GM23338 (cell line): ENCODE measurements at regions not wholly inside any gene's neighbourhood (a gene's known extent, or its start where the extent isn't known, plus 50 kb on each side); places are given as distances from the start of the nearest gene placed in this dataset.

Experiments used
- ATAC-seq: fragments of 200-7000 bp; cut with Tn5 transposase; 3 replicates; pipeline ENCODE4 v1.9.1; 2020
- DNase-seq: peaks from one replicate; pipeline ENCODE4 v3.0.0-alpha.2; 2015; ENCODE audit warnings: low spot score
- H2AFZ ChIP-seq: fragments of 200-600 bp; sonication (generic); 2 replicates; pipeline ENCODE4 v1.8.0; 2016; ENCODE audit warnings: antibody characterized with exemption, mild to moderate bottlenecking, moderate library complexity
- H3F3A ChIP-seq: fragments of 200-600 bp; sonication (generic); replicated peaks from 2 replicates; pipeline ENCODE4 v1.8.0; 2017; ENCODE audit warnings: antibody characterized with exemption, mixed run types, low read depth
- H3K27ac ChIP-seq: fragments of 200-600 bp; sonication (generic); 2 replicates; pipeline ENCODE4 v1.6.1; 2016; ENCODE audit warnings: low read depth
- H3K27me3 ChIP-seq: fragments of 200-600 bp; sonication (generic); 2 replicates; pipeline ENCODE4 v1.8.0; 2016; ENCODE audit warnings: mild to moderate bottlenecking, mixed run types, moderate library complexity; ENCODE audit not compliant: insufficient read depth
- H3K36me3 ChIP-seq: fragments of 200-600 bp; sonication (generic); 2 replicates; pipeline ENCODE4 v1.8.0; 2016; ENCODE audit warnings: mild to moderate bottlenecking; ENCODE audit not compliant: insufficient read depth
- H3K4me1 ChIP-seq: fragments of 200-600 bp; sonication (generic); 2 replicates; pipeline ENCODE4 v1.8.0; 2016; ENCODE audit warnings: mild to moderate bottlenecking, moderate library complexity; ENCODE audit not compliant: insufficient read depth
- H3K4me2 ChIP-seq: fragments of 200-600 bp; sonication (generic); 2 replicates; pipeline ENCODE4 v1.7.1; 2017; ENCODE audit warnings: mixed run types
- H3K4me3 ChIP-seq: fragments of 200-600 bp; sonication (generic); 2 replicates; pipeline ENCODE4 v1.6.1; 2016; ENCODE audit warnings: mixed run types
- H3K79me2 ChIP-seq: fragments of 200-600 bp; sonication (generic); replicated peaks from 2 replicates; pipeline ENCODE4 v1.8.0; 2017; ENCODE audit warnings: mild to moderate bottlenecking; ENCODE audit not compliant: insufficient read depth
- H3K9me2 ChIP-seq: fragments of 200-600 bp; sonication (generic); 2 replicates; pipeline ENCODE4 v1.8.0; 2017; ENCODE audit not compliant: insufficient read depth
- H4K20me1 ChIP-seq: fragments of 200-600 bp; sonication (generic); replicated peaks from 2 replicates; pipeline ENCODE4 v1.8.0; 2017; ENCODE audit warnings: mild to moderate bottlenecking; ENCODE audit not compliant: insufficient read depth
- H3K27ac Mint-ChIP-seq: 2 replicates; pipeline ENCODE4 v1.8.0; 2020; ENCODE audit warnings: inconsistent platforms, mild to moderate bottlenecking, moderate library complexity, mixed read lengths
- H3K27me3 Mint-ChIP-seq: 3 replicates; pipeline ENCODE4 v1.8.0; 2022; ENCODE audit warnings: low read depth, mild to moderate bottlenecking, moderate library complexity, mixed read lengths, inconsistent platforms; ENCODE audit not compliant: insufficient read depth, poor library complexity
- H3K36me3 Mint-ChIP-seq: 3 replicates; pipeline ENCODE4 v1.8.0; 2021; ENCODE audit warnings: low read depth, mild to moderate bottlenecking, inconsistent platforms, moderate library complexity, mixed read lengths
- H3K4me1 Mint-ChIP-seq: 3 replicates; pipeline ENCODE4 v1.8.0; 2020; ENCODE audit warnings: mild to moderate bottlenecking, inconsistent platforms, mixed read lengths
- H3K4me3 Mint-ChIP-seq: 3 replicates; pipeline ENCODE4 v1.8.0; 2021; ENCODE audit warnings: moderate library complexity, mild to moderate bottlenecking, inconsistent platforms, mixed read lengths
- H3K9me3 Mint-ChIP-seq: 3 replicates; pipeline ENCODE4 v1.8.0; 2020; ENCODE audit warnings: moderate library complexity, mild to moderate bottlenecking, inconsistent platforms, mixed read lengths
- CREB1 ChIP-seq: fragments of 250-450 bp; sonication (Bioruptor Pico); IDR thresholded peaks from 2 replicates; pipeline ENCODE4 v1.5.0; 2020; ENCODE audit warnings: low read depth, mild to moderate bottlenecking, moderate library complexity
- EZH2 ChIP-seq: fragments of 200-600 bp; sonication (generic); IDR thresholded peaks from one replicate; pipeline ENCODE4 v1.8.0; 2017; ENCODE audit warnings: antibody characterized with exemption, mild to moderate bottlenecking, low read depth; ENCODE audit not compliant: unreplicated experiment
- EZH2phosphoT487 ChIP-seq: fragments of 200-600 bp; sonication (generic); IDR thresholded peaks from one replicate; pipeline ENCODE4 v1.8.1; 2018; ENCODE audit warnings: antibody characterized with exemption; ENCODE audit not compliant: unreplicated experiment
- JUNB ChIP-seq: IDR thresholded peaks from one replicate; pipeline ENCODE4 v1.6.1; 2016; ENCODE audit warnings: antibody characterized with exemption; ENCODE audit not compliant: unreplicated experiment
- NANOG ChIP-seq: IDR thresholded peaks from 2 replicates; pipeline ENCODE4 v1.6.1; 2016; ENCODE audit warnings: antibody characterized with exemption, borderline replicate concordance
- POLR2AphosphoS5 ChIP-seq: IDR thresholded peaks from 2 replicates; pipeline ENCODE4 v1.6.1; 2016; ENCODE audit warnings: antibody characterized with exemption, low read depth
- STAT1 ChIP-seq: IDR thresholded peaks from one replicate; pipeline ENCODE4 v1.6.1; 2016; ENCODE audit warnings: antibody characterized with exemption; ENCODE audit not compliant: unreplicated experiment
- ZNF114 ChIP-seq: fragments of 250-450 bp; sonication (Bioruptor Pico); IDR thresholded peaks from 2 replicates; pipeline ENCODE4 v1.5.0; 2020; ENCODE audit warnings: mild to moderate bottlenecking, moderate library complexity
- ZNF331 ChIP-seq: fragments of 250-450 bp; sonication (Bioruptor Pico); IDR thresholded peaks from 2 replicates; pipeline ENCODE4 v1.5.0; 2020; ENCODE audit warnings: low read depth, mild to moderate bottlenecking, moderate library complexity
- TF ChIP-seq, protein P1 (sequence below), 2 experiments: fragments of 200-600 bp in 1 of 2; sonication (generic) in 1 of 2; conservative IDR thresholded peaks; 2 replicates each; pipeline versions ENCODE4 v1.5.1 to v1.6.1; 2016 to 2017; ENCODE audit warnings: antibody characterized with exemption in 2 of 2, low read depth in 2 of 2, mild to moderate bottlenecking in 2 of 2, moderate library complexity in 1 of 2
- TF ChIP-seq, protein P2 (sequence below): fragments of 250-450 bp; sonication (Bioruptor Pico); IDR thresholded peaks from 2 replicates; pipeline ENCODE4 v1.5.0; 2020; ENCODE audit warnings: mild to moderate bottlenecking, moderate library complexity
- TF ChIP-seq, protein P3 (sequence below): IDR thresholded peaks from one replicate; pipeline ENCODE4 v1.6.1; 2018; ENCODE audit warnings: antibody characterized with exemption; ENCODE audit not compliant: unreplicated experiment
- TF ChIP-seq, protein P4 (sequence below): IDR thresholded peaks from 2 replicates; pipeline ENCODE4 v1.6.1; 2016; ENCODE audit warnings: antibody characterized with exemption

DNA sequence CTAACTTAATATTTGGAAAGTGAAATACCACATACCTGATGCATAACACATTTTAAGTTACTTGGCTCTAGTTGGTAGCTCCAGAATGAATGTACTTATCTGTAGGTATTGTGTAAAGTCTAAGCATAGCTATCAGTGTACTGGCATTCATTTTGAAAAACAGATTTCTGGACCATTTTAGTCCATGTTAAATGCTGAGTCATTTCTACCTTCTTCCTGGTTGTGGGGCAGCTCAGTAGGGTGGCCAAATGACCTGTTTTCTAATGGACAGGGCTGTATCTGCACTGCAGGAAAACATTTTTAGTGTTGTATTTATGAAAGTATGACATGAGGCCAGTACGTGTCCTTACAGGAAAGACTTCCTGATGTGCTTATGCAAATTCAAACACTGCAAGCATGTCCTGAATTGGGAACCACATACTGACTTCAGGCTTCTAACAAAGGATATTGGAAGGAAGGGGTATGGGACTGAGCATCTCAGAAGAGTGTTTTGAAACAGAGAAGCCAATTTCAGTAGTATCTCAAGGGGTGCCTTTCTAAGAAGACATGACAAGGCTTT, 300.3 kb upstream of the B3GALT2 start:
- no peaks in the 10 kb centered on the region for H3K36me3 Mint-ChIP-seq
- H3K4me2 ChIP-seq, result no peak overlapping the region
- H3K9me2 ChIP-seq, result peaks cover 7% of the 10 kb centered on the region; the same call in 1 of the 2 replicates
- no peak overlapping the region for H3K4me3 ChIP-seq
- H3K9me3 Mint-ChIP-seq, result no peaks in the 10 kb centered on the region; the same call in 2 of the 3 replicates
- no peak for DNase-seq
- H2AFZ ChIP-seq, result no peak overlapping the region
- no peaks in the 10 kb centered on the region for H3K27me3 Mint-ChIP-seq
- H3K4me1 ChIP-seq, result no peaks in the 10 kb centered on the region
- H3K27ac Mint-ChIP-seq, result peak overlapping the region; percentile 51; the same call in 1 of the 2 replicates
- H3K27me3 ChIP-seq, result no peaks in the 10 kb centered on the region
- H4K20me1 ChIP-seq, result no peaks in the 10 kb centered on the region
- no peak for ATAC-seq
- no peak overlapping the region for H3K4me3 Mint-ChIP-seq
- TF ChIP-seq EZH2phosphoT487, result no peak
- TF ChIP-seq STAT1, result no peak
- TF ChIP-seq, protein P1, sequence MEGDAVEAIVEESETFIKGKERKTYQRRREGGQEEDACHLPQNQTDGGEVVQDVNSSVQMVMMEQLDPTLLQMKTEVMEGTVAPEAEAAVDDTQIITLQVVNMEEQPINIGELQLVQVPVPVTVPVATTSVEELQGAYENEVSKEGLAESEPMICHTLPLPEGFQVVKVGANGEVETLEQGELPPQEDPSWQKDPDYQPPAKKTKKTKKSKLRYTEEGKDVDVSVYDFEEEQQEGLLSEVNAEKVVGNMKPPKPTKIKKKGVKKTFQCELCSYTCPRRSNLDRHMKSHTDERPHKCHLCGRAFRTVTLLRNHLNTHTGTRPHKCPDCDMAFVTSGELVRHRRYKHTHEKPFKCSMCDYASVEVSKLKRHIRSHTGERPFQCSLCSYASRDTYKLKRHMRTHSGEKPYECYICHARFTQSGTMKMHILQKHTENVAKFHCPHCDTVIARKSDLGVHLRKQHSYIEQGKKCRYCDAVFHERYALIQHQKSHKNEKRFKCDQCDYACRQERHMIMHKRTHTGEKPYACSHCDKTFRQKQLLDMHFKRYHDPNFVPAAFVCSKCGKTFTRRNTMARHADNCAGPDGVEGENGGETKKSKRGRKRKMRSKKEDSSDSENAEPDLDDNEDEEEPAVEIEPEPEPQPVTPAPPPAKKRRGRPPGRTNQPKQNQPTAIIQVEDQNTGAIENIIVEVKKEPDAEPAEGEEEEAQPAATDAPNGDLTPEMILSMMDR (conservative IDR thresholded peaks at IDR 0.05; ENCODE audit: low read depth in 2 of 2), result no peak
- TF ChIP-seq, protein P2, sequence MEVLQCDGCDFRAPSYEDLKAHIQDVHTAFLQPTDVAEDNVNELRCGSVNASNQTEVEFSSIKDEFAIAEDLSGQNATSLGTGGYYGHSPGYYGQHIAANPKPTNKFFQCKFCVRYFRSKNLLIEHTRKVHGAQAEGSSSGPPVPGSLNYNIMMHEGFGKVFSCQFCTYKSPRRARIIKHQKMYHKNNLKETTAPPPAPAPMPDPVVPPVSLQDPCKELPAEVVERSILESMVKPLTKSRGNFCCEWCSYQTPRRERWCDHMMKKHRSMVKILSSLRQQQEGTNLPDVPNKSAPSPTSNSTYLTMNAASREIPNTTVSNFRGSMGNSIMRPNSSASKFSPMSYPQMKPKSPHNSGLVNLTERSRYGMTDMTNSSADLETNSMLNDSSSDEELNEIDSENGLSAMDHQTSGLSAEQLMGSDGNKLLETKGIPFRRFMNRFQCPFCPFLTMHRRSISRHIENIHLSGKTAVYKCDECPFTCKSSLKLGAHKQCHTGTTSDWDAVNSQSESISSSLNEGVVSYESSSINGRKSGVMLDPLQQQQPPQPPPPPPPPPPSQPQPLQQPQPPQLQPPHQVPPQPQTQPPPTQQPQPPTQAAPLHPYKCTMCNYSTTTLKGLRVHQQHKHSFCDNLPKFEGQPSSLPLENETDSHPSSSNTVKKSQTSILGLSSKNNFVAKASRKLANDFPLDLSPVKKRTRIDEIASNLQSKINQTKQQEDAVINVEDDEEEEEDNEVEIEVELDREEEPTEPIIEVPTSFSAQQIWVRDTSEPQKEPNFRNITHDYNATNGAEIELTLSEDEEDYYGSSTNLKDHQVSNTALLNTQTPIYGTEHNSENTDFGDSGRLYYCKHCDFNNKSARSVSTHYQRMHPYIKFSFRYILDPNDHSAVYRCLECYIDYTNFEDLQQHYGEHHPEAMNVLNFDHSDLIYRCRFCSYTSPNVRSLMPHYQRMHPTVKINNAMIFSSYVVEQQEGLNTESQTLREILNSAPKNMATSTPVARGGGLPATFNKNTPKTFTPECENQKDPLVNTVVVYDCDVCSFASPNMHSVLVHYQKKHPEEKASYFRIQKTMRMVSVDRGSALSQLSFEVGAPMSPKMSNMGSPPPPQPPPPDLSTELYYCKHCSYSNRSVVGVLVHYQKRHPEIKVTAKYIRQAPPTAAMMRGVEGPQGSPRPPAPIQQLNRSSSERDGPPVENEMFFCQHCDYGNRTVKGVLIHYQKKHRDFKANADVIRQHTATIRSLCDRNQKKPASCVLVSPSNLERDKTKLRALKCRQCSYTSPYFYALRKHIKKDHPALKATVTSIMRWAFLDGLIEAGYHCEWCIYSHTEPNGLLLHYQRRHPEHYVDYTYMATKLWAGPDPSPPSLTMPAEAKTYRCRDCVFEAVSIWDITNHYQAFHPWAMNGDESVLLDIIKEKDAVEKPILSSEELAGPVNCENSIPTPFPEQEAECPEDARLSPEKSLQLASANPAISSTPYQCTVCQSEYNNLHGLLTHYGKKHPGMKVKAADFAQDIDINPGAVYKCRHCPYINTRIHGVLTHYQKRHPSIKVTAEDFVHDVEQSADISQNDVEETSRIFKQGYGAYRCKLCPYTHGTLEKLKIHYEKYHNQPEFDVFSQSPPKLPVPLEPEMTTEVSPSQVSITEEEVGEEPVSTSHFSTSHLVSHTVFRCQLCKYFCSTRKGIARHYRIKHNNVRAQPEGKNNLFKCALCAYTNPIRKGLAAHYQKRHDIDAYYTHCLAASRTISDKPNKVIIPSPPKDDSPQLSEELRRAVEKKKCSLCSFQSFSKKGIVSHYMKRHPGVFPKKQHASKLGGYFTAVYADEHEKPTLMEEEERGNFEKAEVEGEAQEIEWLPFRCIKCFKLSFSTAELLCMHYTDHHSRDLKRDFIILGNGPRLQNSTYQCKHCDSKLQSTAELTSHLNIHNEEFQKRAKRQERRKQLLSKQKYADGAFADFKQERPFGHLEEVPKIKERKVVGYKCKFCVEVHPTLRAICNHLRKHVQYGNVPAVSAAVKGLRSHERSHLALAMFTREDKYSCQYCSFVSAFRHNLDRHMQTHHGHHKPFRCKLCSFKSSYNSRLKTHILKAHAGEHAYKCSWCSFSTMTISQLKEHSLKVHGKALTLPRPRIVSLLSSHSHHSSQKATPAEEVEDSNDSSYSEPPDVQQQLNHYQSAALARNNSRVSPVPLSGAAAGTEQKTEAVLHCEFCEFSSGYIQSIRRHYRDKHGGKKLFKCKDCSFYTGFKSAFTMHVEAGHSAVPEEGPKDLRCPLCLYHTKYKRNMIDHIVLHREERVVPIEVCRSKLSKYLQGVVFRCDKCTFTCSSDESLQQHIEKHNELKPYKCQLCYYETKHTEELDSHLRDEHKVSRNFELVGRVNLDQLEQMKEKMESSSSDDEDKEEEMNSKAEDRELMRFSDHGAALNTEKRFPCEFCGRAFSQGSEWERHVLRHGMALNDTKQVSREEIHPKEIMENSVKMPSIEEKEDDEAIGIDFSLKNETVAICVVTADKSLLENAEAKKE (CRISPR knock-in tag), result no peak
- no peak for TF ChIP-seq NANOG
- TF ChIP-seq POLR2AphosphoS5, result no peak
- TF ChIP-seq EZH2, result no peak
- TF ChIP-seq, protein P3, sequence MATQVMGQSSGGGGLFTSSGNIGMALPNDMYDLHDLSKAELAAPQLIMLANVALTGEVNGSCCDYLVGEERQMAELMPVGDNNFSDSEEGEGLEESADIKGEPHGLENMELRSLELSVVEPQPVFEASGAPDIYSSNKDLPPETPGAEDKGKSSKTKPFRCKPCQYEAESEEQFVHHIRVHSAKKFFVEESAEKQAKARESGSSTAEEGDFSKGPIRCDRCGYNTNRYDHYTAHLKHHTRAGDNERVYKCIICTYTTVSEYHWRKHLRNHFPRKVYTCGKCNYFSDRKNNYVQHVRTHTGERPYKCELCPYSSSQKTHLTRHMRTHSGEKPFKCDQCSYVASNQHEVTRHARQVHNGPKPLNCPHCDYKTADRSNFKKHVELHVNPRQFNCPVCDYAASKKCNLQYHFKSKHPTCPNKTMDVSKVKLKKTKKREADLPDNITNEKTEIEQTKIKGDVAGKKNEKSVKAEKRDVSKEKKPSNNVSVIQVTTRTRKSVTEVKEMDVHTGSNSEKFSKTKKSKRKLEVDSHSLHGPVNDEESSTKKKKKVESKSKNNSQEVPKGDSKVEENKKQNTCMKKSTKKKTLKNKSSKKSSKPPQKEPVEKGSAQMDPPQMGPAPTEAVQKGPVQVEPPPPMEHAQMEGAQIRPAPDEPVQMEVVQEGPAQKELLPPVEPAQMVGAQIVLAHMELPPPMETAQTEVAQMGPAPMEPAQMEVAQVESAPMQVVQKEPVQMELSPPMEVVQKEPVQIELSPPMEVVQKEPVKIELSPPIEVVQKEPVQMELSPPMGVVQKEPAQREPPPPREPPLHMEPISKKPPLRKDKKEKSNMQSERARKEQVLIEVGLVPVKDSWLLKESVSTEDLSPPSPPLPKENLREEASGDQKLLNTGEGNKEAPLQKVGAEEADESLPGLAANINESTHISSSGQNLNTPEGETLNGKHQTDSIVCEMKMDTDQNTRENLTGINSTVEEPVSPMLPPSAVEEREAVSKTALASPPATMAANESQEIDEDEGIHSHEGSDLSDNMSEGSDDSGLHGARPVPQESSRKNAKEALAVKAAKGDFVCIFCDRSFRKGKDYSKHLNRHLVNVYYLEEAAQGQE, result no peak
- no peak for TF ChIP-seq ZNF331 (CRISPR knock-in tag)
- no peak for TF ChIP-seq ZNF114 (CRISPR knock-in tag)
- TF ChIP-seq, protein P4, sequence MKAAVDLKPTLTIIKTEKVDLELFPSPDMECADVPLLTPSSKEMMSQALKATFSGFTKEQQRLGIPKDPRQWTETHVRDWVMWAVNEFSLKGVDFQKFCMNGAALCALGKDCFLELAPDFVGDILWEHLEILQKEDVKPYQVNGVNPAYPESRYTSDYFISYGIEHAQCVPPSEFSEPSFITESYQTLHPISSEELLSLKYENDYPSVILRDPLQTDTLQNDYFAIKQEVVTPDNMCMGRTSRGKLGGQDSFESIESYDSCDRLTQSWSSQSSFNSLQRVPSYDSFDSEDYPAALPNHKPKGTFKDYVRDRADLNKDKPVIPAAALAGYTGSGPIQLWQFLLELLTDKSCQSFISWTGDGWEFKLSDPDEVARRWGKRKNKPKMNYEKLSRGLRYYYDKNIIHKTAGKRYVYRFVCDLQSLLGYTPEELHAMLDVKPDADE, result no peak
- no peak for TF ChIP-seq JUNB
- no peak for TF ChIP-seq CREB1 (CRISPR knock-in tag)
- no peaks in the 10 kb centered on the region for H3K4me1 Mint-ChIP-seq
- no peaks in the 10 kb centered on the region for H3F3A ChIP-seq
- H3K79me2 ChIP-seq, result no peaks in the 10 kb centered on the region
- no peaks in the 10 kb centered on the region for H3K36me3 ChIP-seq
- H3K27ac ChIP-seq, result no peak overlapping the region
